IMR-90 (cell line): ENCODE measurements at regions not wholly inside any gene's neighbourhood (a gene's known extent, or its start where the extent isn't known, plus 50 kb on each side); places are given as distances from the start of the nearest gene placed in this dataset.

Source experiments
- ATAC-seq: fragments of 200-7000 bp; cut with Tn5 transposase; 2 replicates; pipeline ENCODE4 v1.9.1; 2020; ENCODE audit warnings: low read depth, mild to moderate bottlenecking, moderate library complexity
- BruUV-seq: library from RNA; stranded (reverse); fragments of 400-500 nt; replicated peaks from 2 replicates; lab custom pipeline; 2021; lab: Mats Ljungman, UMichigan
- CTCF ChIA-PET: fragments of 300-600 bp; formaldehyde crosslinking; extraction: SDS; loops from one replicate; lab custom pipeline; 2021; ENCODE audit warnings: antibody characterized with exemption; lab: Yijun Ruan, JAX
- POLR2A ChIA-PET: fragments of 300-600 bp; sonication (Branson Sonifier 250); formaldehyde crosslinking; loops from one replicate; lab custom pipeline; 2022; ENCODE audit warnings: antibody characterized with exemption; ENCODE audit not compliant: unreplicated experiment; lab: Charles Lee
- DNase-seq: peaks from one replicate; pipeline ENCODE4 v3.0.0; 2013
- H2AFZ ChIP-seq: replicated peaks from 2 replicates; pipeline ENCODE3; 2013; ENCODE audit warnings: low read length, mild to moderate bottlenecking; ENCODE audit not compliant: poor library complexity
- H2AK5ac ChIP-seq: 2 replicates; pipeline ENCODE4 v1.6.1; 2013; ENCODE audit warnings: low read depth, low read length, inconsistent platforms
- H2AK9ac ChIP-seq: replicated peaks from 2 replicates; pipeline ENCODE3; 2013; ENCODE audit warnings: mild to moderate bottlenecking, low read depth, low read length, moderate library complexity; ENCODE audit not compliant: poor library complexity
- H2BK120ac ChIP-seq: 2 replicates; pipeline ENCODE4 v1.6.1; 2013; ENCODE audit warnings: low read depth, low read length, inconsistent platforms
- H2BK15ac ChIP-seq: 3 replicates; pipeline ENCODE4 v1.6.1; 2013; ENCODE audit warnings: low read depth, low read length, inconsistent platforms
- H2BK20ac ChIP-seq: 2 replicates; pipeline ENCODE4 v1.6.1; 2013; ENCODE audit warnings: low read depth, mild to moderate bottlenecking, inconsistent platforms, low read length, moderate library complexity
- H2BK5ac ChIP-seq: 2 replicates; pipeline ENCODE4 v1.6.1; 2013; ENCODE audit warnings: mild to moderate bottlenecking, low read depth, low read length, inconsistent platforms; ENCODE audit not compliant: poor library complexity, severe bottlenecking
- H3K14ac ChIP-seq: replicated peaks from 2 replicates; pipeline ENCODE4 v1.6.1; 2013; ENCODE audit warnings: low read depth, low read length, inconsistent platforms
- H3K18ac ChIP-seq: 2 replicates; pipeline ENCODE4 v1.6.1; 2013; ENCODE audit warnings: low read depth, low read length, control low read depth
- H3K23ac ChIP-seq: 2 replicates; pipeline ENCODE4 v1.6.1; 2013; ENCODE audit warnings: low read depth, low read length, inconsistent platforms
- H3K27ac ChIP-seq: 2 replicates; pipeline ENCODE4 v1.5.1; 2013; ENCODE audit warnings: mild to moderate bottlenecking, control low read depth, low read length; ENCODE audit not compliant: insufficient read depth
- H3K27me3 ChIP-seq: 2 replicates; pipeline ENCODE4 v1.6.1; 2013; ENCODE audit warnings: low read length; ENCODE audit not compliant: control insufficient read depth, insufficient read depth
- H3K36me3 ChIP-seq: 2 replicates; pipeline ENCODE4 v1.6.1; 2013; ENCODE audit warnings: low read length, mixed read lengths; ENCODE audit not compliant: control insufficient read depth, insufficient read depth
- H3K4ac ChIP-seq: 2 replicates; pipeline ENCODE4 v1.6.1; 2013; ENCODE audit warnings: low read depth, low read length, inconsistent platforms
- H3K4me1 ChIP-seq: 2 replicates; pipeline ENCODE4 v1.6.1; 2013; ENCODE audit warnings: low read length, mixed read lengths; ENCODE audit not compliant: control insufficient read depth, insufficient read depth
- H3K4me2 ChIP-seq: 2 replicates; pipeline ENCODE4 v1.6.1; 2013; ENCODE audit warnings: low read depth, mild to moderate bottlenecking, control low read depth, low read length, moderate library complexity
- H3K4me3 ChIP-seq: 2 replicates; pipeline ENCODE4 v1.5.1; 2013; ENCODE audit warnings: low read depth, mild to moderate bottlenecking, control low read depth, low read length, moderate library complexity; ENCODE audit not compliant: insufficient read depth
- H3K56ac ChIP-seq: 2 replicates; pipeline ENCODE4 v1.6.1; 2013; ENCODE audit warnings: low read length, inconsistent platforms; ENCODE audit not compliant: insufficient read depth; ENCODE audit errors: extremely low read depth
- H3K79me1 ChIP-seq, 2 experiments: 2 replicates each; pipeline ENCODE4 v1.6.1; 2013; ENCODE audit warnings: low read length in 2 of 2, inconsistent platforms in 1 of 2, low read depth in 1 of 2
- H3K9ac ChIP-seq: 2 replicates; pipeline ENCODE4 v1.6.1; 2013; ENCODE audit warnings: low read depth, low read length, control low read depth
- H3K9me1 ChIP-seq: 2 replicates; pipeline ENCODE4 v1.6.1; 2013; ENCODE audit warnings: low read length, inconsistent platforms; ENCODE audit not compliant: insufficient read depth
- H3K9me3 ChIP-seq: 2 replicates; pipeline ENCODE4 v1.6.1; 2013; ENCODE audit warnings: low read length; ENCODE audit not compliant: control insufficient read depth, insufficient read depth
- H4K20me1 ChIP-seq: 2 replicates; pipeline ENCODE4 v1.6.1; 2013; ENCODE audit warnings: low read length, inconsistent platforms; ENCODE audit not compliant: insufficient read depth
- H4K5ac ChIP-seq: 2 replicates; pipeline ENCODE4 v1.6.1; 2013; ENCODE audit warnings: mild to moderate bottlenecking, low read depth, low read length, control low read depth
- H4K8ac ChIP-seq, 2 experiments: 2 replicates each; pipeline ENCODE4 v1.6.1; 2013; ENCODE audit warnings: low read depth in 2 of 2, low read length in 2 of 2, control low read depth in 1 of 2, inconsistent platforms in 1 of 2
- H4K91ac ChIP-seq: 2 replicates; pipeline ENCODE4 v1.6.1; 2013; ENCODE audit warnings: low read depth, low read length, inconsistent platforms; ENCODE audit not compliant: insufficient read depth
- BHLHE40 ChIP-seq: fragments of 150-350 bp; IDR thresholded peaks from 2 replicates; pipeline ENCODE4 v1.6.1; 2016; ENCODE audit warnings: mild to moderate bottlenecking, low read depth, low read length
- CTCF ChIP-seq: conservative IDR thresholded peaks from 2 replicates; pipeline ENCODE4 v1.5.1; 2012; ENCODE audit warnings: mild to moderate bottlenecking, low read depth, low read length, improper control_type of control experiment
- ELK1 ChIP-seq: fragments of 150-350 bp; IDR thresholded peaks from 2 replicates; pipeline ENCODE4 v1.6.1; 2016; ENCODE audit warnings: low read depth, mild to moderate bottlenecking, low read length, moderate library complexity, borderline replicate concordance
- USF2 ChIP-seq: fragments of 150-350 bp; IDR thresholded peaks from 2 replicates; pipeline ENCODE4 v1.6.1; 2017; ENCODE audit warnings: mild to moderate bottlenecking, antibody characterized with exemption, low read length, low read depth
- WGBS, 2 experiments: methylation state at CpG; one replicate each; pipeline versions ENCODE4 v1.1.5 to v1.1.7; 2013; ENCODE audit warnings: missing lambda C conversion rate in 2 of 2; ENCODE audit not compliant: insufficient read length in 1 of 2; ENCODE audit errors: extremely low coverage in 2 of 2; 5-methylcytosine and 5-hydroxymethylcytosine counted together
- dilution Hi-C: fragments of 300-500 bp; cut with HindIII; formaldehyde crosslinking; loops from one replicate; pipeline ENCODE4 v1.14.3; 2018; ENCODE audit warnings: low sequenced_read_pairs; ENCODE audit not compliant: unreplicated experiment
- in situ Hi-C: fragments of 300-500 bp; cut with MboI; formaldehyde crosslinking; loops from 3 replicates; pipeline ENCODE4 v1.14.3; 2019; ENCODE audit warnings: low sequenced_read_pairs, inconsistent platforms, mixed read lengths
- intact Hi-C: fragments of 100-400 bp; cut with micrococcal nuclease; formaldehyde crosslinking; loops from 2 replicates; pipeline ENCODE4 v1.10.0; 2022

- H3K27me3 ChIP-seq, result no peaks in the 10 kb centered on the region
- no peaks in the 10 kb centered on the region for H4K20me1 ChIP-seq
- no peak overlapping the region for H4K91ac ChIP-seq
- no CpG with 5 or more reads among the region's 2 CpGs for WGBS, 2 experiments
- H2BK20ac ChIP-seq, result no peak overlapping the region
- H2BK15ac ChIP-seq, result no peak overlapping the region
- BruUV-seq, result no TSS peak
- no peak overlapping the region for H2BK5ac ChIP-seq
- intact Hi-C loops, result no loop called here
- no peak overlapping the region for H2AK9ac ChIP-seq
- ChIA-PET POLR2A (no interaction called here), CTCF (no interaction called here)
- H3K9me1 ChIP-seq, result no peaks in the 10 kb centered on the region
- H3K4me1 ChIP-seq, result no peaks in the 10 kb centered on the region
- H3K79me1 ChIP-seq, result no peaks in the 10 kb centered on the region
- no peak overlapping the region for H3K14ac ChIP-seq
- no peaks in the 10 kb centered on the region for H3K36me3 ChIP-seq
- H3K9ac ChIP-seq, result no peak overlapping the region
- no peak overlapping the region for H4K5ac ChIP-seq
- in situ Hi-C loops, result no loop called here
- H3K4me3 ChIP-seq, result no peak overlapping the region
- no peak overlapping the region for H3K23ac ChIP-seq
- H3K4ac ChIP-seq, result no peak overlapping the region
- dilution Hi-C loops, result no loop called here
- DNase-seq (no peak), ATAC-seq (no peak)
- H2BK120ac ChIP-seq, result no peak overlapping the region
- no peak overlapping the region for H2AK5ac ChIP-seq
- no peak overlapping the region for H3K27ac ChIP-seq
- no peak overlapping the region for H3K4me2 ChIP-seq
- peaks cover 8% of the 10 kb centered on the region for H3K9me3 ChIP-seq
- no peak overlapping the region for H3K18ac ChIP-seq
- no peak overlapping the region for H2AFZ ChIP-seq
- no peak overlapping the region for H4K8ac ChIP-seq
- H3K56ac ChIP-seq, result no peak overlapping the region
- no peak for TF ChIP-seq BHLHE40
- TF ChIP-seq ELK1, result no peak
- no peak for TF ChIP-seq CTCF
- TF ChIP-seq USF2, result no peak
Observed at GRCh38 chr16:9357829-9358228, 266.4 kb downstream of the HAPSTR1 start.
